ENCODE measurements at regions not wholly inside any gene's neighbourhood (a gene's known extent, or its start where the extent isn't known, plus 50 kb on each side); places are given as distances from the start of the nearest gene placed in this dataset.

- no peaks in the 10 kb centered on the region for H3K36me3 ChIP-seq (ENCODE audit: control insufficient read depth, insufficient read depth, low read length)
- no peak for TF ChIP-seq TCF7L2 (IDR thresholded peaks at IDR 0.05; ENCODE audit: low read depth, low read length)
- no peak for TF ChIP-seq POLR2AphosphoS5 (IDR thresholded peaks at IDR 0.05; ENCODE audit: low read depth, low read length)
- no peak for TF ChIP-seq REST (IDR thresholded peaks at IDR 0.05; ENCODE audit: insufficient read depth in 1 of 2, low read depth in 2 of 2, low read length in 1 of 2)
- TF ChIP-seq SIN3A (IDR thresholded peaks at IDR 0.05; ENCODE audit: borderline replicate concordance, insufficient read depth, low read depth, low read length), result no peak
- TF ChIP-seq CTCF (IDR thresholded peaks at IDR 0.05), result no peak
- intact Hi-C loops (cut with micrococcal nuclease; ENCODE audit: unreplicated experiment), result no loop called here
These were observed 463.0 kb downstream of the CETN3 start for GRCh38 chr5:89946508-89946907.

GRCh38 chr5:89942171-89942570 lies 467.4 kb downstream of the CETN3 start:
- ChIA-PET POLR2A (no interaction called here), CTCF (no interaction called here)
- no TSS peak for BruUV-seq (replicated peaks)
- in situ Hi-C loops (cut with HindIII; ENCODE audit: low pct_unique_long_range_greater_than_20kb, low sequenced_read_pairs) (no loop called here), intact Hi-C loops (cut with micrococcal nuclease; ENCODE audit: unreplicated experiment) (no loop called here)
- no peaks in the 10 kb centered on the region for H3K9me3 ChIP-seq (ENCODE audit: control insufficient read depth, insufficient read depth, low read depth, low read length)
- ATAC-seq, result no peak
- H3K4me1 ChIP-seq (ENCODE audit: control insufficient read depth, insufficient read depth, low read length), result no peaks in the 10 kb centered on the region
- no peaks in the 10 kb centered on the region for H3K27me3 ChIP-seq (ENCODE audit: control insufficient read depth, insufficient read depth, low read length)
- H3K4me3 ChIP-seq (ENCODE audit: low read depth in 2 of 2, low read length in 2 of 2), result no peak overlapping the region
- H3K27ac ChIP-seq (ENCODE audit: low read length), result no peak overlapping the region
- H3K36me3 ChIP-seq (ENCODE audit: control insufficient read depth, insufficient read depth, low read length), result no peaks in the 10 kb centered on the region
- no peak for TF ChIP-seq REST (IDR thresholded peaks at IDR 0.05; ENCODE audit: insufficient read depth in 1 of 2, low read depth in 2 of 2, low read length in 1 of 2)
- TF ChIP-seq POLR2AphosphoS5 (IDR thresholded peaks at IDR 0.05; ENCODE audit: low read depth, low read length), result no peak
- no peak for TF ChIP-seq CTCF (IDR thresholded peaks at IDR 0.05)
- no peak for TF ChIP-seq SIN3A (IDR thresholded peaks at IDR 0.05; ENCODE audit: borderline replicate concordance, insufficient read depth, low read depth, low read length)
- TF ChIP-seq TCF7L2 (IDR thresholded peaks at IDR 0.05; ENCODE audit: low read depth, low read length), result no peak
- no peak for DNase-seq (ENCODE audit: low read depth, low spot score)

More at GRCh38 chr5:89946508-89946907, 463.0 kb downstream of the CETN3 start:
- no peaks in the 10 kb centered on the region for H3K27me3 ChIP-seq (ENCODE audit: control insufficient read depth, insufficient read depth, low read length)
- ChIA-PET CTCF (no interaction called here), POLR2A (no interaction called here)
- no peak overlapping the region for H3K4me3 ChIP-seq (ENCODE audit: low read depth in 2 of 2, low read length in 2 of 2)
- H3K4me1 ChIP-seq (ENCODE audit: control insufficient read depth, insufficient read depth, low read length), result no peaks in the 10 kb centered on the region
- DNase-seq (ENCODE audit: low read depth, low spot score) (no peak), ATAC-seq (no peak)
- H3K9me3 ChIP-seq (ENCODE audit: control insufficient read depth, insufficient read depth, low read depth, low read length), result no peaks in the 10 kb centered on the region
- H3K27ac ChIP-seq (ENCODE audit: low read length), result no peak overlapping the region
- no TSS peak for BruUV-seq (replicated peaks)
- in situ Hi-C loops (cut with HindIII; ENCODE audit: low pct_unique_long_range_greater_than_20kb, low sequenced_read_pairs), result no loop called here
